ENCODE measurements at regions not wholly inside any gene's neighbourhood (a gene's known extent, or its start where the extent isn't known, plus 50 kb on each side); places are given as distances from the start of the nearest gene placed in this dataset.
"Not testable (repeated sequence)": the region's sequence is repeated elsewhere in the genome, so short reads cannot be mapped to it uniquely, and the experiment has no call there.

GRCh38 chr2:125652280-125652679 lies 1003.7 kb upstream of the GYPC start:
- TF ChIP-seq JUND (IDR thresholded peaks at IDR 0.05; ENCODE audit: low read depth) = no peak
- in situ Hi-C loops (cut with HindIII; ENCODE audit: low pct_unique_long_range_greater_than_20kb, low sequenced_read_pairs) = no loop called here
- DNase-seq (ENCODE audit: low read depth in 1 of 2, low spot score in 1 of 2) = peak in 1 of 2 experiments; percentile 30

GRCh38 chr2:125654226-125654625 lies 1001.7 kb upstream of the GYPC start:
- peak in 1 of 2 experiments; percentile 75 for DNase-seq (ENCODE audit: low read depth in 1 of 2, low spot score in 1 of 2)
- TF ChIP-seq JUND (IDR thresholded peaks at IDR 0.05; ENCODE audit: low read depth) = no peak
- in situ Hi-C loops (cut with HindIII; ENCODE audit: low pct_unique_long_range_greater_than_20kb, low sequenced_read_pairs) = no loop called here

GRCh38 chr2:125656190-125656589 lies 999.8 kb upstream of the GYPC start:
- in situ Hi-C loops (cut with HindIII; ENCODE audit: low pct_unique_long_range_greater_than_20kb, low sequenced_read_pairs) = no loop called here
- TF ChIP-seq JUND (IDR thresholded peaks at IDR 0.05; ENCODE audit: low read depth) = no peak
- no peak for DNase-seq (ENCODE audit: low read depth in 1 of 2, low spot score in 1 of 2)

- in situ Hi-C loops (cut with HindIII; ENCODE audit: low pct_unique_long_range_greater_than_20kb, low sequenced_read_pairs) = no loop called here
- no peak for DNase-seq (ENCODE audit: low read depth in 1 of 2, low spot score in 1 of 2)
- no peak for TF ChIP-seq JUND (IDR thresholded peaks at IDR 0.05; ENCODE audit: low read depth)
Measured at GRCh38 chr2:125658583-125658982, 997.4 kb upstream of the GYPC start.

GRCh38 chr2:125660369-125660768 lies 995.6 kb upstream of the GYPC start:
- in situ Hi-C loops (cut with HindIII; ENCODE audit: low pct_unique_long_range_greater_than_20kb, low sequenced_read_pairs); DNase-seq (ENCODE audit: low read depth in 1 of 2, low spot score in 1 of 2): not testable (repeated sequence)

GRCh38 chr2:125667630-125668029 lies 988.3 kb upstream of the GYPC start:
- in situ Hi-C loops (cut with HindIII; ENCODE audit: low pct_unique_long_range_greater_than_20kb, low sequenced_read_pairs) = no loop called here
- no peak for TF ChIP-seq JUND (IDR thresholded peaks at IDR 0.05; ENCODE audit: low read depth)
- DNase-seq (ENCODE audit: low read depth in 1 of 2, low spot score in 1 of 2) = no peak

- DNase-seq (ENCODE audit: low read depth in 1 of 2, low spot score in 1 of 2) = no peak
- no peak for TF ChIP-seq JUND (IDR thresholded peaks at IDR 0.05; ENCODE audit: low read depth)
- in situ Hi-C loops (cut with HindIII; ENCODE audit: low pct_unique_long_range_greater_than_20kb, low sequenced_read_pairs) = no loop called here
Measured at GRCh38 chr2:125679903-125680302, 976.1 kb upstream of the GYPC start.

GRCh38 chr2:125680809-125681208 lies 975.1 kb upstream of the GYPC start:
- in situ Hi-C loops (cut with HindIII; ENCODE audit: low pct_unique_long_range_greater_than_20kb, low sequenced_read_pairs) = no loop called here
- TF ChIP-seq JUND (IDR thresholded peaks at IDR 0.05; ENCODE audit: low read depth) = no peak
- no peak for DNase-seq (ENCODE audit: low read depth in 1 of 2, low spot score in 1 of 2)

GRCh38 chr2:125681576-125681975 lies 974.4 kb upstream of the GYPC start:
- in situ Hi-C loops (cut with HindIII; ENCODE audit: low pct_unique_long_range_greater_than_20kb, low sequenced_read_pairs) = no loop called here
- TF ChIP-seq JUND (IDR thresholded peaks at IDR 0.05; ENCODE audit: low read depth) = no peak
- DNase-seq (ENCODE audit: low read depth in 1 of 2, low spot score in 1 of 2) = no peak

- no peak for TF ChIP-seq JUND (IDR thresholded peaks at IDR 0.05; ENCODE audit: low read depth)
- DNase-seq (ENCODE audit: low read depth in 1 of 2, low spot score in 1 of 2) = no peak
- in situ Hi-C loops (cut with HindIII; ENCODE audit: low pct_unique_long_range_greater_than_20kb, low sequenced_read_pairs) = no loop called here
Measured at GRCh38 chr2:125681976-125682805, 973.8 kb upstream of the GYPC start.

- DNase-seq (ENCODE audit: low read depth in 1 of 2, low spot score in 1 of 2) = no peak
- no peak for TF ChIP-seq JUND (IDR thresholded peaks at IDR 0.05; ENCODE audit: low read depth)
- in situ Hi-C loops (cut with HindIII; ENCODE audit: low pct_unique_long_range_greater_than_20kb, low sequenced_read_pairs) = no loop called here
Measured at GRCh38 chr2:125684256-125684655, 971.7 kb upstream of the GYPC start.

GRCh38 chr2:125684932-125685331 lies 971.0 kb upstream of the GYPC start:
- no peak for TF ChIP-seq JUND (IDR thresholded peaks at IDR 0.05; ENCODE audit: low read depth)
- no peak for DNase-seq (ENCODE audit: low read depth in 1 of 2, low spot score in 1 of 2)

GRCh38 chr2:125696560-125696959 lies 959.4 kb upstream of the GYPC start:
- DNase-seq (ENCODE audit: low read depth in 1 of 2, low spot score in 1 of 2) = peak in 1 of 2 experiments; percentile 88
- peak; percentile 77; the same call in 1 of the 2 replicates for TF ChIP-seq JUND (IDR thresholded peaks at IDR 0.05; ENCODE audit: low read depth)
- in situ Hi-C loops (cut with HindIII; ENCODE audit: low pct_unique_long_range_greater_than_20kb, low sequenced_read_pairs) = no loop called here

More at GRCh38 chr2:125684932-125685331, 971.0 kb upstream of the GYPC start:
- in situ Hi-C loops (cut with HindIII; ENCODE audit: low pct_unique_long_range_greater_than_20kb, low sequenced_read_pairs) = no loop called here

GRCh38 chr2:125698280-125698679 lies 957.7 kb upstream of the GYPC start:
- in situ Hi-C loops (cut with HindIII; ENCODE audit: low pct_unique_long_range_greater_than_20kb, low sequenced_read_pairs) = no loop called here
- TF ChIP-seq JUND (IDR thresholded peaks at IDR 0.05; ENCODE audit: low read depth) = no peak
- DNase-seq (ENCODE audit: low read depth in 1 of 2, low spot score in 1 of 2) = no peak

Data from T47D (cell line).